Endothelial cell (in vitro differentiated cells): ENCODE measurements at regions not wholly inside any gene's neighbourhood (a gene's known extent, or its start where the extent isn't known, plus 50 kb on each side); places are given as distances from the start of the nearest gene placed in this dataset.

Source experiments
- DNase-seq: peaks from one replicate; pipeline ENCODE4 v3.0.0; 2021; ENCODE audit warnings: low spot score
- H3K27ac Mint-ChIP-seq: one replicate; pipeline ENCODE4 v1.8.0; 2021; ENCODE audit warnings: mixed read lengths, inconsistent platforms; ENCODE audit not compliant: unreplicated experiment
- H3K27me3 Mint-ChIP-seq: one replicate; pipeline ENCODE4 v1.8.0; 2021; ENCODE audit warnings: mild to moderate bottlenecking, moderate library complexity, mixed read lengths, inconsistent platforms; ENCODE audit not compliant: unreplicated experiment
- H3K36me3 Mint-ChIP-seq: one replicate; pipeline ENCODE4 v1.8.0; 2021; ENCODE audit warnings: mild to moderate bottlenecking, low read depth, mixed read lengths, inconsistent platforms; ENCODE audit not compliant: unreplicated experiment
- H3K4me1 Mint-ChIP-seq: one replicate; pipeline ENCODE4 v1.8.0; 2021; ENCODE audit warnings: mild to moderate bottlenecking, mixed read lengths, inconsistent platforms; ENCODE audit not compliant: unreplicated experiment
- H3K4me3 Mint-ChIP-seq: one replicate; pipeline ENCODE4 v1.8.0; 2021; ENCODE audit warnings: mild to moderate bottlenecking, mixed read lengths, inconsistent platforms; ENCODE audit not compliant: unreplicated experiment
- H3K9me3 Mint-ChIP-seq: one replicate; pipeline ENCODE4 v1.8.0; 2021; ENCODE audit warnings: mixed read lengths, inconsistent platforms; ENCODE audit not compliant: unreplicated experiment
- CTCF ChIP-seq: fragments of 200-600 bp; sonication (generic); IDR thresholded peaks from one replicate; pipeline ENCODE4 v1.5.0; 2021; ENCODE audit warnings: antibody characterized with exemption; ENCODE audit not compliant: unreplicated experiment

- Mint-ChIP-seq H3K4me1 (no peaks in the 10 kb centered on the region), H3K27ac (no peak overlapping the region), H3K36me3 (no peaks in the 10 kb centered on the region), H3K9me3 (no peaks in the 10 kb centered on the region), H3K4me3 (no peak overlapping the region), H3K27me3 (no peaks in the 10 kb centered on the region)
- DNase-seq: no peak
- TF ChIP-seq CTCF: no peak
Observed at GRCh38 chr5:8258801-8259200, 389.9 kb downstream of the MTRR start.

GRCh38 chr5:8270246-8270645 is 401.3 kb downstream of the MTRR start:
- H3K27me3 Mint-ChIP-seq: no peaks in the 10 kb centered on the region
- H3K4me3 Mint-ChIP-seq: no peak overlapping the region

GRCh38 chr5:8280711-8281363 is 411.9 kb downstream of the MTRR start:
- Mint-ChIP-seq H3K27ac (no peak overlapping the region), H3K9me3 (no peaks in the 10 kb centered on the region), H3K27me3 (no peaks in the 10 kb centered on the region), H3K36me3 (no peaks in the 10 kb centered on the region), H3K4me1 (no peaks in the 10 kb centered on the region), H3K4me3 (no peak overlapping the region)
- no peak for TF ChIP-seq CTCF
- no peak for DNase-seq

More at GRCh38 chr5:8270246-8270645, 401.3 kb downstream of the MTRR start:
- Mint-ChIP-seq H3K4me1 (no peaks in the 10 kb centered on the region), H3K27ac (no peak overlapping the region), H3K36me3 (no peaks in the 10 kb centered on the region), H3K9me3 (no peaks in the 10 kb centered on the region)
- no peak for TF ChIP-seq CTCF
- no peak for DNase-seq

GRCh38 chr5:8288334-8288733 is 419.4 kb downstream of the MTRR start:
- Mint-ChIP-seq H3K4me1 (no peaks in the 10 kb centered on the region), H3K27me3 (no peaks in the 10 kb centered on the region), H3K27ac (no peak overlapping the region), H3K4me3 (no peak overlapping the region), H3K36me3 (no peaks in the 10 kb centered on the region), H3K9me3 (no peaks in the 10 kb centered on the region)
- DNase-seq: no peak
- TF ChIP-seq CTCF: no peak

GRCh38 chr5:8288897-8289516 is 420.1 kb downstream of the MTRR start:
- no peak for TF ChIP-seq CTCF
- Mint-ChIP-seq H3K36me3 (no peaks in the 10 kb centered on the region), H3K4me1 (no peaks in the 10 kb centered on the region), H3K4me3 (no peak overlapping the region), H3K9me3 (no peaks in the 10 kb centered on the region), H3K27me3 (no peaks in the 10 kb centered on the region), H3K27ac (no peak overlapping the region)
- DNase-seq: no peak
